H54 (cell line): ENCODE measurements at regions not wholly inside any gene's neighbourhood (a gene's known extent, or its start where the extent isn't known, plus 50 kb on each side); places are given as distances from the start of the nearest gene placed in this dataset.

Experiments
- DNase-seq: peaks from one replicate; pipeline ENCODE4 v3.0.0; 2011; ENCODE audit warnings: low spot score, mixed read lengths; ENCODE audit not compliant: insufficient read length
- FAIRE-seq: peaks from 3 replicates; lab custom pipeline; 2011; peaks lifted over from hg19 to GRCh38; lab: Jason Lieb, UNC
- POLR2A ChIP-seq: IDR thresholded peaks from 2 replicates; pipeline ENCODE4 v1.6.1; 2011; ENCODE audit warnings: low read depth, mild to moderate bottlenecking, low read length

- TF ChIP-seq POLR2A: no peak
Measured at GRCh38 chr3:59698091-59698490, 648.3 kb upstream of the CFAP20DC start.

GRCh38 chr3:59696783-59697182 lies 647.0 kb upstream of the CFAP20DC start:
- DNase-seq (no peak), FAIRE-seq (no peak)
- TF ChIP-seq POLR2A: no peak

More at GRCh38 chr3:59698091-59698490, 648.3 kb upstream of the CFAP20DC start:
- DNase-seq (no peak), FAIRE-seq (no peak)

- TF ChIP-seq POLR2A: no peak
- DNase-seq (no peak), FAIRE-seq (no peak)
Measured at GRCh38 chr3:59695860-59696259, 646.0 kb upstream of the CFAP20DC start.

- no peak for FAIRE-seq
- no peak for DNase-seq
- no peak for TF ChIP-seq POLR2A
Measured at GRCh38 chr3:59692117-59692516, 642.3 kb upstream of the CFAP20DC start.

- DNase-seq (no peak), FAIRE-seq (no peak)
- TF ChIP-seq POLR2A: no peak
Measured at GRCh38 chr3:59690886-59691285, 641.1 kb upstream of the CFAP20DC start.

- DNase-seq (no peak), FAIRE-seq (no peak)
- TF ChIP-seq POLR2A: no peak
Measured at GRCh38 chr3:59688636-59689035, 638.8 kb upstream of the CFAP20DC start.

- TF ChIP-seq POLR2A: no peak
- DNase-seq (no peak), FAIRE-seq (no peak)
Measured at GRCh38 chr3:59685432-59685831, 635.6 kb upstream of the CFAP20DC start.

GRCh38 chr3:59684766-59685165 lies 634.9 kb upstream of the CFAP20DC start:
- DNase-seq (no peak), FAIRE-seq (no peak)
- no peak for TF ChIP-seq POLR2A

- DNase-seq (no peak), FAIRE-seq (no peak)
- no peak for TF ChIP-seq POLR2A
Measured at GRCh38 chr3:59680919-59681318, 631.1 kb upstream of the CFAP20DC start.

GRCh38 chr3:59677747-59678702 lies 628.2 kb upstream of the CFAP20DC start:
- DNase-seq (no peak), FAIRE-seq (no peak)
- TF ChIP-seq POLR2A: no peak

GRCh38 chr3:59675495-59675894 lies 625.7 kb upstream of the CFAP20DC start:
- no peak for TF ChIP-seq POLR2A
- no peak for FAIRE-seq

GRCh38 chr3:59663076-59663850 lies 613.4 kb upstream of the CFAP20DC start:
- no peak for DNase-seq
- TF ChIP-seq POLR2A: no peak
- FAIRE-seq: no peak

More at GRCh38 chr3:59675495-59675894, 625.7 kb upstream of the CFAP20DC start:
- DNase-seq: no peak

GRCh38 chr3:59660852-59661625 lies 611.2 kb upstream of the CFAP20DC start:
- DNase-seq (no peak), FAIRE-seq (no peak)
- TF ChIP-seq POLR2A: no peak
